Erythroblast (primary cell): ENCODE measurements at regions not wholly inside any gene's neighbourhood (a gene's known extent, or its start where the extent isn't known, plus 50 kb on each side); places are given as distances from the start of the nearest gene placed in this dataset.

ENCODE experiments used
- GATA1 ChIP-seq: IDR thresholded peaks from 2 replicates; pipeline ENCODE4 v1.6.1; 2011; ENCODE audit warnings: low read depth, mild to moderate bottlenecking, control low read depth, low read length, moderate library complexity
- POLR2A ChIP-seq: IDR thresholded peaks from 2 replicates; pipeline ENCODE4 v1.6.1; 2011; ENCODE audit warnings: mild to moderate bottlenecking, low read length

- TF ChIP-seq POLR2A, result no peak
- no peak for TF ChIP-seq GATA1
Observed at GRCh38 chr21:25292396-25292795, 314.9 kb downstream of the MRPL39 start.
